ENCODE measurements at regions not wholly inside any gene's neighbourhood (a gene's known extent, or its start where the extent isn't known, plus 50 kb on each side); places are given as distances from the start of the nearest gene placed in this dataset.

GRCh38 chr4:42235304-42236021 is 83.0 kb upstream of the BEND4 start:
- no CpG with 5 or more reads among the region's 7 CpGs for WGBS (ENCODE audit: extremely low coverage, insufficient coverage, insufficient read length)
- H2BK5ac ChIP-seq (ENCODE audit: low read depth, low read length, poor library complexity) = no peak overlapping the region
- no peak overlapping the region for H2BK120ac ChIP-seq (ENCODE audit: insufficient read depth, low read length, poor library complexity)
- no peaks in the 10 kb centered on the region for H3K9me3 ChIP-seq (ENCODE audit: insufficient read depth, low read depth, low read length)
- DNase-seq = no peak
- H2AFZ ChIP-seq (ENCODE audit: insufficient read depth, low read length, poor library complexity) = no peak overlapping the region
- H3K4me2 ChIP-seq (ENCODE audit: low read length) = no peak overlapping the region
- H3K27me3 ChIP-seq (ENCODE audit: insufficient read depth, low read length) = no peaks in the 10 kb centered on the region
- no peak overlapping the region for H3K4ac ChIP-seq (ENCODE audit: low read depth, low read length)
- no peak overlapping the region for H2BK12ac ChIP-seq (ENCODE audit: low read length)
- H3K4me1 ChIP-seq (ENCODE audit: control insufficient read depth in 1 of 2, insufficient read depth in 2 of 2, low read length in 2 of 2) = no peaks in the 10 kb centered on the region
- no peak overlapping the region for H3K4me3 ChIP-seq (ENCODE audit: low read depth, low read length)
- H3K23ac ChIP-seq (ENCODE audit: low read length) = no peak overlapping the region
- H2AK5ac ChIP-seq (ENCODE audit: low read length) = no peak overlapping the region
- no peak overlapping the region for H3K9ac ChIP-seq (ENCODE audit: low read length)
- no peak overlapping the region for H3K18ac ChIP-seq (ENCODE audit: low read length)
- no peaks in the 10 kb centered on the region for H3K79me2 ChIP-seq (ENCODE audit: control insufficient read depth, insufficient read depth, low read length, poor library complexity)
- H4K91ac ChIP-seq (ENCODE audit: low read depth, low read length) = no peak overlapping the region
- H3K36me3 ChIP-seq (ENCODE audit: control insufficient read depth in 1 of 2, insufficient read depth in 2 of 2, low read length in 2 of 2) = no peaks in the 10 kb centered on the region
- H4K12ac ChIP-seq (ENCODE audit: low read depth, low read length) = no peak overlapping the region
- H4K8ac ChIP-seq (ENCODE audit: low read depth, low read length) = no peak overlapping the region
- H3K27ac ChIP-seq (ENCODE audit: low read depth, low read length) = no peak overlapping the region
- H3K79me1 ChIP-seq (ENCODE audit: low read length) = no peaks in the 10 kb centered on the region
- H3K14ac ChIP-seq (ENCODE audit: low read length) = no peak overlapping the region

- Histone ChIP-seq H3K36me3 (ENCODE audit: control insufficient read depth in 1 of 2, insufficient read depth in 2 of 2, low read length in 2 of 2) (no peaks in the 10 kb centered on the region), H2BK120ac (ENCODE audit: insufficient read depth, low read length, poor library complexity) (no peak overlapping the region), H4K8ac (ENCODE audit: low read depth, low read length) (no peak overlapping the region), H2BK12ac (ENCODE audit: low read length) (no peak overlapping the region), H3K79me1 (ENCODE audit: low read length) (no peaks in the 10 kb centered on the region), H3K14ac (ENCODE audit: low read length) (no peak overlapping the region), H3K9me3 (ENCODE audit: insufficient read depth, low read depth, low read length) (no peaks in the 10 kb centered on the region), H2AFZ (ENCODE audit: insufficient read depth, low read length, poor library complexity) (no peak overlapping the region), H3K4me3 (ENCODE audit: low read depth, low read length) (no peak overlapping the region), H2BK5ac (ENCODE audit: low read depth, low read length, poor library complexity) (no peak overlapping the region), H4K91ac (ENCODE audit: low read depth, low read length) (no peak overlapping the region), H3K79me2 (ENCODE audit: control insufficient read depth, insufficient read depth, low read length, poor library complexity) (no peaks in the 10 kb centered on the region), H3K27me3 (ENCODE audit: insufficient read depth, low read length) (no peaks in the 10 kb centered on the region), H3K23ac (ENCODE audit: low read length) (no peak overlapping the region), H3K4ac (ENCODE audit: low read depth, low read length) (no peak overlapping the region), H3K9ac (ENCODE audit: low read length) (no peak overlapping the region), H3K18ac (ENCODE audit: low read length) (no peak overlapping the region), H4K12ac (ENCODE audit: low read depth, low read length) (no peak overlapping the region), H3K27ac (ENCODE audit: low read depth, low read length) (no peak overlapping the region), H2AK5ac (ENCODE audit: low read length) (no peak overlapping the region), H3K4me1 (ENCODE audit: control insufficient read depth in 1 of 2, insufficient read depth in 2 of 2, low read length in 2 of 2) (no peaks in the 10 kb centered on the region), H3K4me2 (ENCODE audit: low read length) (no peak overlapping the region)
- no CpG with 5 or more reads among the region's 5 CpGs for WGBS (ENCODE audit: extremely low coverage, insufficient coverage, insufficient read length)
- DNase-seq = no peak
Observed at GRCh38 chr4:42237010-42237409, 84.6 kb upstream of the BEND4 start.

GRCh38 chr4:42237451-42237850 is 85.0 kb upstream of the BEND4 start:
- DNase-seq = no peak
- no peak overlapping the region for H3K14ac ChIP-seq (ENCODE audit: low read length)
- H3K36me3 ChIP-seq (ENCODE audit: control insufficient read depth in 1 of 2, insufficient read depth in 2 of 2, low read length in 2 of 2) = no peaks in the 10 kb centered on the region
- no peak overlapping the region for H2BK5ac ChIP-seq (ENCODE audit: low read depth, low read length, poor library complexity)
- H3K27ac ChIP-seq (ENCODE audit: low read depth, low read length) = no peak overlapping the region
- H3K9me3 ChIP-seq (ENCODE audit: insufficient read depth, low read depth, low read length) = no peaks in the 10 kb centered on the region
- no peak overlapping the region for H4K8ac ChIP-seq (ENCODE audit: low read depth, low read length)
- no peaks in the 10 kb centered on the region for H3K79me1 ChIP-seq (ENCODE audit: low read length)
- no peak overlapping the region for H2AFZ ChIP-seq (ENCODE audit: insufficient read depth, low read length, poor library complexity)
- H3K4ac ChIP-seq (ENCODE audit: low read depth, low read length) = no peak overlapping the region
- no peak overlapping the region for H2BK120ac ChIP-seq (ENCODE audit: insufficient read depth, low read length, poor library complexity)
- no peaks in the 10 kb centered on the region for H3K79me2 ChIP-seq (ENCODE audit: control insufficient read depth, insufficient read depth, low read length, poor library complexity)
- no peaks in the 10 kb centered on the region for H3K4me1 ChIP-seq (ENCODE audit: control insufficient read depth in 1 of 2, insufficient read depth in 2 of 2, low read length in 2 of 2)
- no CpG with 5 or more reads among the region's 6 CpGs for WGBS (ENCODE audit: extremely low coverage, insufficient coverage, insufficient read length)
- H4K91ac ChIP-seq (ENCODE audit: low read depth, low read length) = no peak overlapping the region
- no peak overlapping the region for H3K23ac ChIP-seq (ENCODE audit: low read length)
- H4K12ac ChIP-seq (ENCODE audit: low read depth, low read length) = no peak overlapping the region
- H3K9ac ChIP-seq (ENCODE audit: low read length) = no peak overlapping the region
- no peak overlapping the region for H2AK5ac ChIP-seq (ENCODE audit: low read length)
- no peak overlapping the region for H3K4me3 ChIP-seq (ENCODE audit: low read depth, low read length)
- no peaks in the 10 kb centered on the region for H3K27me3 ChIP-seq (ENCODE audit: insufficient read depth, low read length)
- no peak overlapping the region for H3K4me2 ChIP-seq (ENCODE audit: low read length)
- H3K18ac ChIP-seq (ENCODE audit: low read length) = no peak overlapping the region
- H2BK12ac ChIP-seq (ENCODE audit: low read length) = no peak overlapping the region

GRCh38 chr4:42248972-42249371 is 96.5 kb upstream of the BEND4 start:
- H4K8ac ChIP-seq (ENCODE audit: low read depth, low read length) = no peak overlapping the region
- H2BK5ac ChIP-seq (ENCODE audit: low read depth, low read length, poor library complexity) = no peak overlapping the region
- no peak overlapping the region for H4K91ac ChIP-seq (ENCODE audit: low read depth, low read length)
- no peak overlapping the region for H2BK12ac ChIP-seq (ENCODE audit: low read length)
- no peaks in the 10 kb centered on the region for H3K36me3 ChIP-seq (ENCODE audit: control insufficient read depth in 1 of 2, insufficient read depth in 2 of 2, low read length in 2 of 2)
- H3K4me3 ChIP-seq (ENCODE audit: low read depth, low read length) = no peak overlapping the region
- no peak overlapping the region for H2AFZ ChIP-seq (ENCODE audit: insufficient read depth, low read length, poor library complexity)
- H3K4ac ChIP-seq (ENCODE audit: low read depth, low read length) = no peak overlapping the region
- H3K27ac ChIP-seq (ENCODE audit: low read depth, low read length) = no peak overlapping the region
- H4K12ac ChIP-seq (ENCODE audit: low read depth, low read length) = no peak overlapping the region
- H3K4me2 ChIP-seq (ENCODE audit: low read length) = no peak overlapping the region
- H3K23ac ChIP-seq (ENCODE audit: low read length) = no peak overlapping the region
- no peak overlapping the region for H3K9ac ChIP-seq (ENCODE audit: low read length)
- no peak overlapping the region for H2BK120ac ChIP-seq (ENCODE audit: insufficient read depth, low read length, poor library complexity)
- no peak overlapping the region for H3K18ac ChIP-seq (ENCODE audit: low read length)
- no peaks in the 10 kb centered on the region for H3K27me3 ChIP-seq (ENCODE audit: insufficient read depth, low read length)
- H3K4me1 ChIP-seq (ENCODE audit: control insufficient read depth in 1 of 2, insufficient read depth in 2 of 2, low read length in 2 of 2) = no peaks in the 10 kb centered on the region
- no peak overlapping the region for H3K14ac ChIP-seq (ENCODE audit: low read length)
- no peaks in the 10 kb centered on the region for H3K9me3 ChIP-seq (ENCODE audit: insufficient read depth, low read depth, low read length)
- DNase-seq = no peak
- no peaks in the 10 kb centered on the region for H3K79me1 ChIP-seq (ENCODE audit: low read length)
- WGBS (ENCODE audit: extremely low coverage, insufficient coverage, insufficient read length) = no CpG with 5 or more reads among the region's 4 CpGs
- no peaks in the 10 kb centered on the region for H3K79me2 ChIP-seq (ENCODE audit: control insufficient read depth, insufficient read depth, low read length, poor library complexity)
- H2AK5ac ChIP-seq (ENCODE audit: low read length) = no peak overlapping the region
